Endothelial cell of umbilical vein (primary cell): ENCODE measurements at regions not wholly inside any gene's neighbourhood (a gene's known extent, or its start where the extent isn't known, plus 50 kb on each side); places are given as distances from the start of the nearest gene placed in this dataset.

Experiments used
- BruUV-seq: library from RNA; stranded (reverse); fragments of 400-500 nt; replicated peaks from 2 replicates; lab custom pipeline; 2021; lab: Mats Ljungman, UMichigan
- CTCF ChIA-PET: fragments of 300-600, 350-600 bp; sonication (Branson Sonifier 250); formaldehyde crosslinking; loops from one replicate; lab custom pipeline; 2021; ENCODE audit warnings: antibody characterized with exemption, inconsistent platforms; lab: Charles Lee
- POLR2A ChIA-PET: fragments of 300-600, 350-600 bp; sonication (Branson Sonifier 250); formaldehyde crosslinking; loops from one replicate; lab custom pipeline; 2021; ENCODE audit warnings: antibody characterized with exemption, inconsistent platforms; lab: Charles Lee
- DNase-seq: peaks from one replicate; pipeline ENCODE4 v3.0.0-alpha.2; 2011; ENCODE audit warnings: low read depth, low spot score
- FAIRE-seq: peaks from 2 replicates; lab custom pipeline; 2011; peaks lifted over from hg19 to GRCh38; lab: Jason Lieb, UNC
- H2AFZ ChIP-seq: 2 replicates; pipeline ENCODE4 v1.6.0; 2012; ENCODE audit warnings: low read depth, low read length, control low read depth, inconsistent platforms
- H3K27ac ChIP-seq: 2 replicates; pipeline ENCODE4 v1.5.1; 2011; ENCODE audit warnings: low read depth, mild to moderate bottlenecking, control low read depth, low read length, moderate library complexity; ENCODE audit not compliant: insufficient read depth
- H3K27me3 ChIP-seq, 2 experiments: 2 replicates each; pipeline versions ENCODE4 v1.6.0 to v1.6.1; 2011; ENCODE audit warnings: low read length in 2 of 2, mixed read lengths in 1 of 2; ENCODE audit not compliant: control insufficient read depth in 2 of 2, insufficient read depth in 2 of 2
- H3K36me3 ChIP-seq, 2 experiments: 2 replicates in 1 of 2; 3 replicates in 1 of 2; pipeline ENCODE4 v1.5.1; 2011; ENCODE audit warnings: low read length in 2 of 2, mild to moderate bottlenecking in 1 of 2, moderate library complexity in 1 of 2; ENCODE audit not compliant: control insufficient read depth in 2 of 2, insufficient read depth in 2 of 2; ENCODE audit errors: extremely low read depth in 1 of 2
- H3K4me1 ChIP-seq: 3 replicates; pipeline ENCODE4 v1.5.1; 2011; ENCODE audit warnings: mild to moderate bottlenecking, low read length; ENCODE audit not compliant: control insufficient read depth, insufficient read depth; ENCODE audit errors: extremely low read depth
- H3K4me2 ChIP-seq: 2 replicates; pipeline ENCODE4 v1.6.1; 2011; ENCODE audit warnings: low read length, control low read depth, mixed read lengths; ENCODE audit not compliant: insufficient read depth
- H3K4me3 ChIP-seq, 3 experiments: fragments of 200-600 bp in 1 of 3; sonication (generic), shearing (Covaris generic) in 1 of 3; replicated peaks in 1 of 3; 2 replicates each; pipeline ENCODE4 v1.5.1; 2011 to 2016; ENCODE audit warnings: control low read depth in 3 of 3, low read length in 3 of 3, mild to moderate bottlenecking in 2 of 3, inconsistent platforms in 1 of 3, low read depth in 1 of 3, moderate library complexity in 1 of 3; ENCODE audit not compliant: insufficient read depth in 1 of 3
- H3K79me2 ChIP-seq: 2 replicates; pipeline ENCODE4 v1.6.0; 2012; ENCODE audit warnings: low read length, inconsistent platforms; ENCODE audit not compliant: control insufficient read depth, insufficient read depth
- H3K9ac ChIP-seq: replicated peaks from 2 replicates; pipeline ENCODE3; 2011; ENCODE audit warnings: low read length, control low read depth; ENCODE audit not compliant: insufficient read depth; ENCODE audit errors: extremely low read depth
- H3K9me1 ChIP-seq: replicated peaks from 3 replicates; pipeline ENCODE4 v1.6.0; 2011; ENCODE audit warnings: mild to moderate bottlenecking, low read length; ENCODE audit not compliant: control insufficient read depth, insufficient read depth; ENCODE audit errors: extremely low read depth
- H3K9me3 ChIP-seq: replicated peaks from 2 replicates; pipeline ENCODE4 v1.5.1; 2012; ENCODE audit warnings: low read length, inconsistent platforms; ENCODE audit not compliant: control insufficient read depth, insufficient read depth
- H4K20me1 ChIP-seq: replicated peaks from 2 replicates; pipeline ENCODE3; 2011; ENCODE audit warnings: mild to moderate bottlenecking, low read length; ENCODE audit not compliant: control insufficient read depth, insufficient read depth; ENCODE audit errors: extremely low read depth
- CTCF ChIP-seq, 2 donors: IDR thresholded peaks; 1 replicate in 1 of 2; 2 replicates in 1 of 2; pipeline ENCODE4 v1.5.1; 2011; ENCODE audit warnings: low read length in 2 of 2, mild to moderate bottlenecking in 2 of 2, moderate library complexity in 2 of 2, control low read depth in 1 of 2, inconsistent platforms in 1 of 2, low read depth in 1 of 2; ENCODE audit not compliant: insufficient read depth in 1 of 2; ENCODE audit errors: extremely low read depth in 1 of 2
- EZH2 ChIP-seq: IDR thresholded peaks from 2 replicates; pipeline ENCODE4 v1.6.1; 2012; ENCODE audit warnings: borderline replicate concordance, low read depth, mild to moderate bottlenecking, moderate library complexity, low read length, inconsistent platforms; ENCODE audit not compliant: severe bottlenecking
- FOS ChIP-seq: IDR thresholded peaks from 2 replicates; pipeline ENCODE4 v1.6.1; 2011; ENCODE audit warnings: mild to moderate bottlenecking, low read length, moderate library complexity, borderline replicate concordance; ENCODE audit not compliant: insufficient read depth
- GATA2 ChIP-seq: IDR thresholded peaks from 2 replicates; pipeline ENCODE4 v1.7.0; 2011; ENCODE audit warnings: low read depth, mild to moderate bottlenecking, moderate library complexity, mixed read lengths, low read length; ENCODE audit not compliant: insufficient read length, insufficient read depth
- JUN ChIP-seq: IDR thresholded peaks from 2 replicates; pipeline ENCODE4 v1.6.1; 2011; ENCODE audit warnings: borderline replicate concordance, low read depth; ENCODE audit not compliant: insufficient read length, insufficient read depth
- MYC ChIP-seq: IDR thresholded peaks from one replicate; pipeline ENCODE4 v1.6.1; 2011; ENCODE audit warnings: mild to moderate bottlenecking, low read depth, low read length
- POLR2A ChIP-seq: IDR thresholded peaks from 2 replicates; pipeline ENCODE4 v1.6.1; 2012; ENCODE audit warnings: low read depth, mild to moderate bottlenecking, control low read depth, low read length
- POLR2AphosphoS5 ChIP-seq: IDR thresholded peaks from 2 replicates; pipeline ENCODE4 v1.6.1; 2012; ENCODE audit warnings: low read depth, mild to moderate bottlenecking, control low read depth, low read length, moderate library complexity; ENCODE audit not compliant: insufficient read depth
- dilution Hi-C: fragments of 300-500 bp; cut with MboI; formaldehyde crosslinking; loops from one replicate; pipeline ENCODE4 v1.15.0; 2019; ENCODE audit warnings: low sequenced_read_pairs; ENCODE audit not compliant: extremely low pct_ligation_motif_present
- intact Hi-C: fragments of 100-400 bp; cut with micrococcal nuclease; formaldehyde crosslinking; loops from one replicate; pipeline ENCODE4 v1.10.0; 2022
- TF ChIP-seq, protein P1 (sequence below): IDR thresholded peaks from 2 replicates; pipeline ENCODE4 v1.6.1; 2011; ENCODE audit not compliant: insufficient read depth, insufficient read length

GRCh38 chr6:168890306-168890980 lies 363.2 kb downstream of the THBS2 start:
- Histone ChIP-seq H3K4me3 (no peak overlapping the region), H2AFZ (no peak overlapping the region), H3K79me2 (no peaks in the 10 kb centered on the region), H3K9ac (no peak overlapping the region), H3K27me3 (no peaks in the 10 kb centered on the region), H3K4me1 (no peaks in the 10 kb centered on the region), H3K36me3 (no peaks in the 10 kb centered on the region), H4K20me1 (no peaks in the 10 kb centered on the region), H3K9me3 (no peaks in the 10 kb centered on the region), H3K27ac (no peak overlapping the region), H3K4me2 (no peak overlapping the region), H3K9me1 (no peaks in the 10 kb centered on the region)
- ChIA-PET CTCF (no interaction called here), POLR2A (no interaction called here)
- dilution Hi-C loops (no loop called here), intact Hi-C loops (no loop called here)
- BruUV-seq: no TSS peak
- DNase-seq (no peak), FAIRE-seq (no peak)
- TF ChIP-seq POLR2A (no peak), POLR2AphosphoS5 (no peak), JUN (no peak), MYC (no peak), EZH2 (no peak), FOS (no peak), CTCF (IDR thresholded peaks at IDR 0.05; ENCODE audit: extremely low read depth in 1 of 2, insufficient read depth in 1 of 2, low read depth in 1 of 2, low read length in 2 of 2) (no peak), GATA2 (no peak)
- TF ChIP-seq, protein P1, sequence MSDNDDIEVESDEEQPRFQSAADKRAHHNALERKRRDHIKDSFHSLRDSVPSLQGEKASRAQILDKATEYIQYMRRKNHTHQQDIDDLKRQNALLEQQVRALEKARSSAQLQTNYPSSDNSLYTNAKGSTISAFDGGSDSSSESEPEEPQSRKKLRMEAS: no peak
